ENCODE measurements at regions not wholly inside any gene's neighbourhood (a gene's known extent, or its start where the extent isn't known, plus 50 kb on each side); places are given as distances from the start of the nearest gene placed in this dataset.

DNA sequence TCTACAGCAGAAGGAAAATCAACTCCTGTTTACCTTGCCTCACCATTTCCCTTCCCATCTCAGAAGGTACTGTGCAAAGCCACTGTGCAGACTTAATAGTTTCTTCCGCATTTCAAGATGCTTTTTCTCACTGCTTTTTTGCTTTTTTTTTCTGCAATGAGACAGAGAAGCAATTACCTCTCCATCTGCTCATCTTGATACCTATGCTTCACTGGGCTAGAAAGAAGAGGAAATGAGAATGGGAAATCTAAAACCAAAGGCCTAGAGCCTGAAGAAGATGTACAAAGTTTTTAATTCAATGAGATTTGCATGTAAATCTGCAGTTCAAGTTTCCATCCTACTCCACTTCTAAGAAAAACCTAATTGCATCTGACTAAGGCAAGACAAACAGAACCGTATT is 238.1 kb upstream of the SETMAR start:
- no peaks in the 10 kb centered on the region for H4K20me1 ChIP-seq (ENCODE audit: insufficient read depth)
- H3K4me3 ChIP-seq (IDR thresholded peaks at IDR 0.05; ENCODE audit: insufficient read depth, low read depth, low read length), result no peak overlapping the region
- no peak overlapping the region for H2AFZ ChIP-seq (ENCODE audit: low read depth)
- H3K27me3 ChIP-seq (ENCODE audit: insufficient read depth, low read depth), result no peaks in the 10 kb centered on the region
- H3K9ac ChIP-seq, result no peak overlapping the region
- no peaks in the 10 kb centered on the region for H3K36me3 ChIP-seq (ENCODE audit: insufficient read depth)
- H3K27ac ChIP-seq, result no peak overlapping the region
- no peaks in the 10 kb centered on the region for H3K4me1 ChIP-seq (ENCODE audit: low read depth, poor library complexity, severe bottlenecking)
- no peak overlapping the region for H3K4me2 ChIP-seq
- TF ChIP-seq, protein P1, sequence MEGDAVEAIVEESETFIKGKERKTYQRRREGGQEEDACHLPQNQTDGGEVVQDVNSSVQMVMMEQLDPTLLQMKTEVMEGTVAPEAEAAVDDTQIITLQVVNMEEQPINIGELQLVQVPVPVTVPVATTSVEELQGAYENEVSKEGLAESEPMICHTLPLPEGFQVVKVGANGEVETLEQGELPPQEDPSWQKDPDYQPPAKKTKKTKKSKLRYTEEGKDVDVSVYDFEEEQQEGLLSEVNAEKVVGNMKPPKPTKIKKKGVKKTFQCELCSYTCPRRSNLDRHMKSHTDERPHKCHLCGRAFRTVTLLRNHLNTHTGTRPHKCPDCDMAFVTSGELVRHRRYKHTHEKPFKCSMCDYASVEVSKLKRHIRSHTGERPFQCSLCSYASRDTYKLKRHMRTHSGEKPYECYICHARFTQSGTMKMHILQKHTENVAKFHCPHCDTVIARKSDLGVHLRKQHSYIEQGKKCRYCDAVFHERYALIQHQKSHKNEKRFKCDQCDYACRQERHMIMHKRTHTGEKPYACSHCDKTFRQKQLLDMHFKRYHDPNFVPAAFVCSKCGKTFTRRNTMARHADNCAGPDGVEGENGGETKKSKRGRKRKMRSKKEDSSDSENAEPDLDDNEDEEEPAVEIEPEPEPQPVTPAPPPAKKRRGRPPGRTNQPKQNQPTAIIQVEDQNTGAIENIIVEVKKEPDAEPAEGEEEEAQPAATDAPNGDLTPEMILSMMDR (conservative IDR thresholded peaks at IDR 0.05; ENCODE audit: low read depth, low read length), result no peak
- H3K79me2 ChIP-seq (ENCODE audit: insufficient read depth, low read depth), result no peaks in the 10 kb centered on the region

DNA sequence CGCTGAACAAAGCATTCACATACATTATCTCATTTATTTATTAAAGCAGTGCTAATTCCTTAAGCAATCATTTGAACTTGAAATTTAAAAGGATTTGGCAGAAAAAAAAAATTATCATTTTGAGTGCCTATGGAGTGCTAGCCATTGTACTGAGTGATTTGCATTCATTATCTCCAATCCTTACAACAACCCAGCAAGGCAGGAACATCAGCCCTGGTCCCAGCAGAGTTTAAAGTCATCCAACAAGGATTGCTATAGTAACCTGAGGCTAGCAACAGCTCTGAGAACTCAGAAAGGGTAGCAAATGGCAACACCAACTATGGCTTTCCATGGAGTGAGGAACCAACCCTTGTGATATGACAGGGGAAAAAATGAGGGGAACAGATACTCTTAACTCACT is 237.6 kb upstream of the SETMAR start:
- no peaks in the 10 kb centered on the region for H3K4me1 ChIP-seq (ENCODE audit: low read depth, poor library complexity, severe bottlenecking)
- H3K4me2 ChIP-seq, result no peak overlapping the region
- H3K36me3 ChIP-seq (ENCODE audit: insufficient read depth), result no peaks in the 10 kb centered on the region
- H3K27ac ChIP-seq, result no peak overlapping the region
- TF ChIP-seq, protein P1 (conservative IDR thresholded peaks at IDR 0.05; ENCODE audit: low read depth, low read length), result no peak
- H3K79me2 ChIP-seq (ENCODE audit: insufficient read depth, low read depth), result no peaks in the 10 kb centered on the region
- no peaks in the 10 kb centered on the region for H3K27me3 ChIP-seq (ENCODE audit: insufficient read depth, low read depth)
- H2AFZ ChIP-seq (ENCODE audit: low read depth), result no peak overlapping the region
- H3K9ac ChIP-seq, result no peak overlapping the region
- H3K4me3 ChIP-seq (IDR thresholded peaks at IDR 0.05; ENCODE audit: insufficient read depth, low read depth, low read length), result no peak overlapping the region
- no peaks in the 10 kb centered on the region for H4K20me1 ChIP-seq (ENCODE audit: insufficient read depth)

DNA sequence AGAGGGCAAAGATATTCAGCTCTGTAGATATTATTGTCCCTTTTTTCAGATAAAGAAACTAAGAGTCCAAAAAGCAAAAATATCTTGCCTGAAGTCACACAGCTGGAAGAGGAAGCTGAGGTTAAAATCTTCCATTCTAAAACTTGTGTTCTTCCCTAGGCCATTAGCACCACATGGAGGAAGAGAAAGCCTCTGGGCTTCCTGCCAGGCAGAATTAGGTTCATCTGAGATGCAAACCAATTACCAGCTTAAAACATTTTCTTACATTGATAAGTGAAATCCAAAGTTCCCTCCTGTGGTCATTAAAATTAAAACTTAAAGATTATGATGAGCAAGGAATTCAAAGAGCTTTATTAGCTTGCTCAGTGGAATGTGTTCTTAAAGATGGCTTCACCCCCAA is 235.3 kb upstream of the SETMAR start:
- Histone ChIP-seq H3K4me3 (IDR thresholded peaks at IDR 0.05; ENCODE audit: insufficient read depth, low read depth, low read length) (no peak overlapping the region), H4K20me1 (ENCODE audit: insufficient read depth) (no peaks in the 10 kb centered on the region), H2AFZ (ENCODE audit: low read depth) (no peak overlapping the region), H3K27me3 (ENCODE audit: insufficient read depth, low read depth) (no peaks in the 10 kb centered on the region), H3K4me1 (ENCODE audit: low read depth, poor library complexity, severe bottlenecking) (no peaks in the 10 kb centered on the region), H3K9ac (no peak overlapping the region), H3K27ac (no peak overlapping the region), H3K4me2 (no peak overlapping the region), H3K36me3 (ENCODE audit: insufficient read depth) (no peaks in the 10 kb centered on the region), H3K79me2 (ENCODE audit: insufficient read depth, low read depth) (no peaks in the 10 kb centered on the region)
- TF ChIP-seq, protein P1 (conservative IDR thresholded peaks at IDR 0.05; ENCODE audit: low read depth, low read length), result no peak

DNA sequence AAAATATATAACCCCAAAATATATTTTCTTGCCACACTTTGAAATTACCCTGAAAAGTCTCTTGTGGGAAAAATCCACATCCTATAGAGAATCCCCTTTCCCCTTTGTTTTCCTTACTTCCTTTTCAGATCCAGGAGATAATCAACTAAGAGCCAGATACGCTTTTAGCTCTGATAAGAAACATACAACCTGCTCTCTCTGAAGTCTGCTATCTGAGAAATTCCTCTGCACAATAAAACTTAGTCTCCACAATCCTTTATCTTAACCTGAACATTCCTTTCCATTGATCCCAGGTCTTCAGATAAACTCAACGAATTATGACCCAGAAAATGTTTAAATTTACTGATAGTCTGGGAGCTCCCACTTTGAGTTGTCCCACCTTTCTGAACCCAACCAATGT is 233.4 kb upstream of the SETMAR start:
- no peaks in the 10 kb centered on the region for H3K27me3 ChIP-seq (ENCODE audit: insufficient read depth, low read depth)
- H2AFZ ChIP-seq (ENCODE audit: low read depth), result no peak overlapping the region
- no peaks in the 10 kb centered on the region for H3K4me1 ChIP-seq (ENCODE audit: low read depth, poor library complexity, severe bottlenecking)
- no peaks in the 10 kb centered on the region for H3K36me3 ChIP-seq (ENCODE audit: insufficient read depth)
- TF ChIP-seq, protein P1 (conservative IDR thresholded peaks at IDR 0.05; ENCODE audit: low read depth, low read length), result no peak
- H3K4me2 ChIP-seq, result no peak overlapping the region
- no peak overlapping the region for H3K4me3 ChIP-seq (IDR thresholded peaks at IDR 0.05; ENCODE audit: insufficient read depth, low read depth, low read length)
- H3K27ac ChIP-seq, result no peak overlapping the region
- H4K20me1 ChIP-seq (ENCODE audit: insufficient read depth), result no peaks in the 10 kb centered on the region
- no peak overlapping the region for H3K9ac ChIP-seq
- no peaks in the 10 kb centered on the region for H3K79me2 ChIP-seq (ENCODE audit: insufficient read depth, low read depth)
